OCI-LY3 (cell line): ENCODE measurements at regions not wholly inside any gene's neighbourhood (a gene's known extent, or its start where the extent isn't known, plus 50 kb on each side); places are given as distances from the start of the nearest gene placed in this dataset.

Experiments used
- H2AFZ ChIP-seq: fragments of 200-600, 300-600 bp; shearing (Covaris generic); 2 replicates; pipeline ENCODE4 v1.6.0; 2014; ENCODE audit warnings: antibody characterized with exemption, low read depth, low read length
- H3K27ac ChIP-seq: fragments of 200-600, 300-600 bp; sonication (generic); 2 replicates; pipeline ENCODE4 v1.5.1; 2014; ENCODE audit warnings: mild to moderate bottlenecking, low read length, moderate library complexity, mixed read lengths
- H3K27me3 ChIP-seq: fragments of 200-600, 300-600 bp; sonication (generic); 2 replicates; pipeline ENCODE4 v1.6.1; 2014; ENCODE audit warnings: low read depth, low read length, mixed read lengths
- H3K36me3 ChIP-seq: fragments of 200-600, 300-600 bp; sonication (generic); replicated peaks from 2 replicates; pipeline ENCODE3; 2014; ENCODE audit warnings: low read depth, low read length, mixed read lengths
- H3K4me1 ChIP-seq: fragments of 300-600, 200-600 bp; sonication (generic); 2 replicates; pipeline ENCODE4 v1.6.1; 2014; ENCODE audit warnings: low read length, mixed read lengths
- H3K4me2 ChIP-seq: fragments of 200-600, 300-600 bp; sonication (generic); 2 replicates; pipeline ENCODE4 v1.6.1; 2014; ENCODE audit warnings: low read length, mixed read lengths
- H3K4me3 ChIP-seq: fragments of 300-600, 200-600 bp; sonication (generic); 2 replicates; pipeline ENCODE4 v1.5.1; 2014; ENCODE audit warnings: antibody characterized with exemption, mild to moderate bottlenecking, low read length, moderate library complexity
- H3K79me2 ChIP-seq: fragments of 300-600, 200-600 bp; shearing (Covaris generic); 2 replicates; pipeline ENCODE4 v1.6.1; 2014; ENCODE audit warnings: mild to moderate bottlenecking, low read length, mixed read lengths
- H3K9ac ChIP-seq: fragments of 300-600, 200-600 bp; shearing (Covaris generic); 2 replicates; pipeline ENCODE4 v1.6.0; 2014; ENCODE audit warnings: mild to moderate bottlenecking, low read length, moderate library complexity
- H3K9me3 ChIP-seq: fragments of 200-600, 300-600 bp; shearing (Covaris generic); 2 replicates; pipeline ENCODE4 v1.6.1; 2014; ENCODE audit warnings: low read length, mixed read lengths; ENCODE audit not compliant: insufficient read depth
- H4K20me1 ChIP-seq: fragments of 200-600, 300-600 bp; sonication (generic); 2 replicates; pipeline ENCODE4 v1.6.1; 2016; ENCODE audit warnings: low read length, mixed read lengths; ENCODE audit not compliant: insufficient read depth
- CTCF ChIP-seq: fragments of 200-600, 300-600 bp; sonication (generic); IDR thresholded peaks from 2 replicates; pipeline ENCODE4 v1.5.1; 2014; ENCODE audit warnings: antibody characterized with exemption, low read length, low read depth
- EZH2phosphoT487 ChIP-seq: fragments of 200-600 bp; shearing (Covaris generic); IDR thresholded peaks from 2 replicates; pipeline ENCODE4 v1.6.1; 2018; ENCODE audit warnings: antibody characterized with exemption, mixed run types, low read depth

- Histone ChIP-seq H3K9me3 (no peaks in the 10 kb centered on the region), H4K20me1 (no peaks in the 10 kb centered on the region), H3K27ac (no peak overlapping the region), H3K27me3 (no peaks in the 10 kb centered on the region), H3K4me2 (no peak overlapping the region), H3K36me3 (no peaks in the 10 kb centered on the region), H3K79me2 (no peaks in the 10 kb centered on the region), H2AFZ (no peak overlapping the region), H3K9ac (no peak overlapping the region), H3K4me3 (no peak overlapping the region), H3K4me1 (no peaks in the 10 kb centered on the region)
- no peak for TF ChIP-seq CTCF
- no peak for TF ChIP-seq EZH2phosphoT487
These were observed 111.8 kb downstream of the ASB7 start for GRCh38 chr15:100714034-100714748.

- H3K4me1 ChIP-seq = no peaks in the 10 kb centered on the region
- H3K9ac ChIP-seq = no peak overlapping the region
- H3K27me3 ChIP-seq = no peaks in the 10 kb centered on the region
- no peaks in the 10 kb centered on the region for H3K79me2 ChIP-seq
- H3K4me3 ChIP-seq = no peak overlapping the region
- no peak overlapping the region for H3K27ac ChIP-seq
- H3K4me2 ChIP-seq = no peak overlapping the region
- no peak for TF ChIP-seq EZH2phosphoT487
- no peak for TF ChIP-seq CTCF
- H4K20me1 ChIP-seq = no peaks in the 10 kb centered on the region
- no peaks in the 10 kb centered on the region for H3K36me3 ChIP-seq
- no peaks in the 10 kb centered on the region for H3K9me3 ChIP-seq
- H2AFZ ChIP-seq = no peak overlapping the region
These were observed 112.5 kb downstream of the ASB7 start for GRCh38 chr15:100714749-100715342.

- Histone ChIP-seq H3K4me1 (no peaks in the 10 kb centered on the region), H3K27ac (no peak overlapping the region), H3K9me3 (no peaks in the 10 kb centered on the region), H3K27me3 (no peaks in the 10 kb centered on the region), H4K20me1 (no peaks in the 10 kb centered on the region), H3K4me2 (no peak overlapping the region), H3K36me3 (no peaks in the 10 kb centered on the region), H3K79me2 (no peaks in the 10 kb centered on the region), H3K9ac (no peak overlapping the region), H2AFZ (no peak overlapping the region), H3K4me3 (no peak overlapping the region)
- TF ChIP-seq CTCF (no peak), EZH2phosphoT487 (no peak)
These were observed 113.4 kb downstream of the ASB7 start for GRCh38 chr15:100715571-100716455.
